ENCODE measurements at regions not wholly inside any gene's neighbourhood (a gene's known extent, or its start where the extent isn't known, plus 50 kb on each side); places are given as distances from the start of the nearest gene placed in this dataset.

DNA sequence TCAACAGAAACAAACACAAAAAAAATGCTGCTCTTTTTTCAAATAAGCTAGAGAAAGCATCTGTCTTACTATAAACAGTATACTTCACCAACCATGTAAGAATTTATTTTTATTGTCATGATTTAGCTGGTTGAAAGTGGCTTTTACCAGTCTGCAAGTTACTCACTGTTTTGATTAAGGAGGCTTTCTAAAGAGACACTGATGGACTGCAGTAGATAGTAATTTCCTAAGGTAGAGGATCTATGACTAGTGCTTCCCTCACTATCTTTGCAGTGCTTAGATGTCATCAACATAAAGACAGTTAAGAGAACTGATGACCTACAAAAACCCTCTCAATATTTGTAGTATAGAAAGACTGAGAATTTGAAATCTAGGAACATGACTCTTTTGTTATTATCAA lies 846.2 kb upstream of the AGA start:
- H3K36me3 ChIP-seq, result no peaks in the 10 kb centered on the region
- no peak overlapping the region for H3K27ac ChIP-seq
- no peaks in the 10 kb centered on the region for H3K27me3 ChIP-seq (replicated peaks in 1 of 7)
- peaks cover 0 to 18% (median 0%) of the 10 kb centered on the region in 8 donors for H3K9me3 ChIP-seq
- no peak overlapping the region for H3K4me3 ChIP-seq
- intact Hi-C loops (cut with DNase I; ENCODE audit: low total_unique reads), result no loop called here
- TF ChIP-seq POLR2A (IDR thresholded peaks at IDR 0.05) (no peak), POLR2AphosphoS5 (IDR thresholded peaks at IDR 0.05) (no peak)
- TF ChIP-seq, protein P1, sequence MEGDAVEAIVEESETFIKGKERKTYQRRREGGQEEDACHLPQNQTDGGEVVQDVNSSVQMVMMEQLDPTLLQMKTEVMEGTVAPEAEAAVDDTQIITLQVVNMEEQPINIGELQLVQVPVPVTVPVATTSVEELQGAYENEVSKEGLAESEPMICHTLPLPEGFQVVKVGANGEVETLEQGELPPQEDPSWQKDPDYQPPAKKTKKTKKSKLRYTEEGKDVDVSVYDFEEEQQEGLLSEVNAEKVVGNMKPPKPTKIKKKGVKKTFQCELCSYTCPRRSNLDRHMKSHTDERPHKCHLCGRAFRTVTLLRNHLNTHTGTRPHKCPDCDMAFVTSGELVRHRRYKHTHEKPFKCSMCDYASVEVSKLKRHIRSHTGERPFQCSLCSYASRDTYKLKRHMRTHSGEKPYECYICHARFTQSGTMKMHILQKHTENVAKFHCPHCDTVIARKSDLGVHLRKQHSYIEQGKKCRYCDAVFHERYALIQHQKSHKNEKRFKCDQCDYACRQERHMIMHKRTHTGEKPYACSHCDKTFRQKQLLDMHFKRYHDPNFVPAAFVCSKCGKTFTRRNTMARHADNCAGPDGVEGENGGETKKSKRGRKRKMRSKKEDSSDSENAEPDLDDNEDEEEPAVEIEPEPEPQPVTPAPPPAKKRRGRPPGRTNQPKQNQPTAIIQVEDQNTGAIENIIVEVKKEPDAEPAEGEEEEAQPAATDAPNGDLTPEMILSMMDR (IDR thresholded peaks at IDR 0.05 in 8 of 11, conservative IDR thresholded peaks at IDR 0.05 in 3 of 11), result no peak
- no peak for DNase-seq
- H3K4me1 ChIP-seq, result no peaks in the 10 kb centered on the region

DNA sequence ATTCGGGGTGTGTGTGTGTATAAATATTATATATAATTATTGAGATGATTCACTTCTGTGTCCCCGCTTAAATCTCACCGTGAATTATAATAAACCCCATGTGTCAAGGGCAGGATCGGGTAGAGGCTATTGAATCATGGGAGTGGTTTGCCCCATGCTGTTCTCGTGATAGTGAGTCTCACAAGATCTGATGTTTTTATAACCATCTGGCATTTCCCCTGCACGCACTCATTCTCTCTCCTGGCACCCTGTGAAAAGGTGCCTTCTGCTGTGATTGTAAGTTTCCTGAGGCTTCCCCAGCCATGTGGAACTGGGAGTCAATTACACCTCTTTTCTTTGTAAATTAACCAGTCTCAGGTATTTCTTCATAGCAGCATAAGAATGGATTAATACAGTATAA lies 851.4 kb upstream of the AGA start:
- intact Hi-C loops (cut with DNase I; ENCODE audit: low total_unique reads), result no loop called here
- WGBS, 5 donors, result 79 to 91% (median 84%) methylated on average over 6 of the region's 6 CpGs
- Histone ChIP-seq H3K4me1 (no peaks in the 10 kb centered on the region), H3K27me3 (replicated peaks in 1 of 7) (no peaks in the 10 kb centered on the region), H3K36me3 (no peaks in the 10 kb centered on the region), H3K4me3 (no peak overlapping the region), H3K9me3 (peaks cover 0 to 14% (median 0%) of the 10 kb centered on the region in 8 donors), H3K27ac (no peak overlapping the region)
- DNase-seq, result no peak
- TF ChIP-seq, protein P1 (IDR thresholded peaks at IDR 0.05 in 8 of 11, conservative IDR thresholded peaks at IDR 0.05 in 3 of 11), result no peak
- TF ChIP-seq POLR2AphosphoS5 (IDR thresholded peaks at IDR 0.05) (no peak), POLR2A (IDR thresholded peaks at IDR 0.05) (no peak)

DNA sequence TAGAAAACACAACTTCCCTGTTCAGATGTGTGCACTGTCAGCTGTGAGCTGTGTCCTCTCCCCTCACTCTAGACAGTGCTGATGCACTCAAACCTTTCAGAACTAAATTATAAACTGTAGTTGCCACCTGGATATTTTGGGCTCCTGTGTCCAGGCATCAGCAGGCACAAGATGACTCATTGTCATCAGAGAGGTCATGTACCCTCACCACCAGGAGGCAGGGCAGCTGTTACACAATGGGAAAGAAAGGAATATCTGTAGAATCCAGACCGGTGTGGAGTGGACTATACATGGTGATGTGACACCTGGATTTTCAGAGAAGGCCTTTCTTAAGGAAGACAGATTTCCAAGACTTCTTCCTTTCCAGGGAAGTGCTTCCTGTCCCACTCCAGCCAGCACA lies 854.4 kb upstream of the AGA start:
- no peak for DNase-seq
- no peaks in the 10 kb centered on the region for H3K4me1 ChIP-seq
- TF ChIP-seq POLR2A (IDR thresholded peaks at IDR 0.05) (no peak), POLR2AphosphoS5 (IDR thresholded peaks at IDR 0.05) (no peak)
- TF ChIP-seq, protein P1 (IDR thresholded peaks at IDR 0.05 in 8 of 11, conservative IDR thresholded peaks at IDR 0.05 in 3 of 11), result no peak
- WGBS, 5 donors, result 79 to 95% (median 90%) methylated on average over 1 of the region's 1 CpG
- H3K9me3 ChIP-seq, result peaks cover 0 to 6% (median 0%) of the 10 kb centered on the region in 8 donors
- H3K36me3 ChIP-seq, result no peaks in the 10 kb centered on the region
- H3K4me3 ChIP-seq, result no peak overlapping the region
- intact Hi-C loops (cut with DNase I; ENCODE audit: low total_unique reads), result no loop called here
- no peaks in the 10 kb centered on the region for H3K27me3 ChIP-seq (replicated peaks in 1 of 7)
- no peak overlapping the region for H3K27ac ChIP-seq

DNA sequence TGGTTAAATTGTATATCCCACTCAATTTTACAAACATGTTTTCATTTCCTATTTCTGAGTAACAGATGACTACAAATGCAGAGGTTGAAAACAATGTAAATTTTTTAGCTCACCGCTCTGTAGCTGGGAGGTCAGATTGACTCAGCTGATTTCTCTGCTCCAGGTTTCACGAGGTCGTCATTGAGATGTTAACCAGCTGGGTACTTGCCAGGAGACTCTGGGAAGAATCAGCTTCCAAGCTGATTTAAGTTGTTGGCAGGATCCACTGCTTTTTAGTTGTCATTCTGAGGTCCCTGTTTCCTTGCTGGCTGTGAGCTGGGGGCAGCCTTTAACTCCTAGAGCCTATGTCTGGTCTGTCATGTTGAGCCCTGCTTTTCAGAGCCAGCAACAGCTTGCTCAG lies 864.3 kb upstream of the AGA start:
- 64 to 79% (median 77%) methylated on average over 3 of the region's 3 CpGs for WGBS, 5 donors
- TF ChIP-seq, protein P1 (IDR thresholded peaks at IDR 0.05 in 8 of 11, conservative IDR thresholded peaks at IDR 0.05 in 3 of 11), result no peak
- TF ChIP-seq POLR2AphosphoS5 (IDR thresholded peaks at IDR 0.05) (no peak), POLR2A (IDR thresholded peaks at IDR 0.05) (no peak)
- peaks cover 0 to 7% (median 0%) of the 10 kb centered on the region in 8 donors for H3K9me3 ChIP-seq
- H3K4me1 ChIP-seq, result no peaks in the 10 kb centered on the region
- H3K36me3 ChIP-seq, result no peaks in the 10 kb centered on the region
- no peaks in the 10 kb centered on the region for H3K27me3 ChIP-seq (replicated peaks in 1 of 7)
- no peak overlapping the region for H3K27ac ChIP-seq
- no peak for DNase-seq
- H3K4me3 ChIP-seq, result no peak overlapping the region
- intact Hi-C loops (cut with DNase I; ENCODE audit: low total_unique reads), result no loop called here
